GM21619 (cell line): ENCODE measurements at regions not wholly inside any gene's neighbourhood (a gene's known extent, or its start where the extent isn't known, plus 50 kb on each side); places are given as distances from the start of the nearest gene placed in this dataset.

Experiments used
- ATAC-seq: cut with Tn5 transposase; IDR thresholded peaks from one replicate; pipeline ENCODE4 v1.9.1; 2021; ENCODE audit not compliant: unreplicated experiment

DNA sequence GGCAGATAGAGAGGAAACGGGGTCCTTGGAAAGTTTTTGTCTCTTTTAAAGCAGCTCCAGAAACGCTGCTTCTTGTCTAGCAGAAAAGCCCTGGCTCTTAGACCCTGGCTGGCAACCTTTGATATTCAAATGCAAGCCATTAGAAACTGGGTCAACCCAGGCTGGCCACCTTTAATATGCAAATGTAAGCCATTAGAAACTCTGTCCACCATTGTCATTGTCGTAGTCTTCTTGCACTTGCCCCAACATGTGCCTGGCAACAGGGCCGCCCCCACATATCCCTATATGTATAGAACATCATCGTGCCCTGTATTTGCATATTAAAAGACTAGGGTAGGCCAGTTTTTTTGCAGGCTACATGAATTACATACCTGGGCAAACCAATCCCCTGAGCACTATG, 621.3 kb upstream of the DPP6 start:
- no peak for ATAC-seq

DNA sequence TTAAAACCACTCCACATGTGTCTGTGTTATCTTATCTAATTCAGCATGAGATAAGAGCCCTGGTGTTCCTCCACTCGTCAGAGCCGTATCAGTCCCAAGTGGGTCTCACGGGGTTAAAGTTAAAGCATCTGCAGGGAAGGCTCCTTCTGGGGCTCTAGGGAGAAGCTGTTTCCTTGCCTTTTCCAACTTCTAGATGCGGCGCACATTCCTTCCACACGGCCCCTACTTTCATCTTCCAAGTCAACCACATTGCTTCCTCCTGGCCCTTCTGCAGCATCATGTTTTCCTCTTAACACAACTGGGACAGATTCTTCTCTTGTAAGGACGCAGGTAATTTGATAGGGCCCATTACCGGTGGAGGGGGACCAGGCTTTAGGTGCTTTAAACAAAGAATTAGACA, 620.1 kb upstream of the DPP6 start:
- ATAC-seq: no peak

DNA sequence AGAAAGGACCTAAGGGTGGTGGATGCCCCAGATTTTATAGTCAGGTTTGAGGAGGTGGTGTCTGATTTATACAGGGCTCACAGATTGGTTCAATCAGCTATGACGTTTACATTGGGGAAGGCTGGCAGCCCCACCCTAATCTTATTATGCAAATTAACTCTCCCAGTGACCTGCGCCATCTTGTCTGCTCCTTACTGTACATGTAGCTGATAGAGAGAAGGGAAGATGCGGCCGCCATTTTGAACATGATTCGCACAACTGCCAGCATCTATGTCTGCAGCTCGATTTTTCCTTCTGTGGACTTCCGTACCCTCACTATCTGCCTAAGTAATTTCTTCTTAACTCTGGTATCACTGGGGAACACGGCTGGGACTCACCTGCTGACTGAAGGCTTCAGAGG, 619.0 kb upstream of the DPP6 start:
- no peak for ATAC-seq

DNA sequence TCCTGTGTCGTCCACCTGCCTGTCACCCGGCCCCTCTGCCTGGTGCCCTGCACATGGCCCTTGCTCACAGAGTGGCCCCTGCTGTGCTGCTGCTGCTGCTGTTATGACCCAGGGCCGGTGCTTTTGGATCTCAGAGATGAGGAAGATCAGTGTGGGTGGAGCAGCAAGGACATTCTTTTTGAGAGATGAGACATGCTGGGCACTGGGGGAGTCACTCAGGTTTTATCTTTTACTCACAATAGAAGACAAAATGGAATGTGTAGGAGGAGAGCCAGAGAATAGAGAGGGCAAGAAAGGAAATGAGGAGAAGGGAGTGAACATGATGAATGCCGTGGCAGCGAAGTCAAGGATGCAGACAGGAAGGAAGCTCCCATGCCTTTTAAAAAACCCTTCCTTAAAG, 611.5 kb upstream of the DPP6 start:
- ATAC-seq: no peak

DNA sequence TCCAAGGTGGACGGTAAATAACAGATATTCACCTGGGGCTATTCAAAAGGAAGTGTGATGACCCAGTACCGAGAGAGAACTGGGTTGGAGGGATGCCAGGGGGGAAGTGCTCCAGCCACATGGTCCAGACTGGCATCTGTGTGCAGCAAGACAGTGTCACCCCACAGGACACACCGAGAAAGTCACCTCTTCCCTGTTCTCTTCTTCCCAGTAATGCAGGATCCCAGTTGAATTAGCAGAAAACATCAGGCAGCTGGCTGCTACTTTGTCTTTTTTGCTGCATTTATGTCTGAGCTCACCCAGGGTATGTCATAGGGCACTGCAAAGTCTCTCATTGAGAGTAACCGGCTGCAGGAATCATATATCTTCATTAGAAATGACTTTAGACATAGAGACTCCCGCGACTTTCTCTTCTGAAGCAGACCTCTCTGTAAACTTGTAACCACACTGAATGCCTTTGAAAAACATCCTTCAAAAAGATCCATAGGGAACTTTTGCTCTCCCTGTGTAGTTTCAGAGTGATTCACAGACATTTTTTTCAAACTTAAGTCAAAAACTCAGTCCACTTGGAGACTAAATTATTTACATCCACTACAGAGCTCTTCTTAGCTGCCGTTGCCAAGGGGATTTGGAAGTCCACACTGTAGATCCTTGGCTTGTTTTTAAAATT, 609.0 kb upstream of the DPP6 start:
- no peak for ATAC-seq

DNA sequence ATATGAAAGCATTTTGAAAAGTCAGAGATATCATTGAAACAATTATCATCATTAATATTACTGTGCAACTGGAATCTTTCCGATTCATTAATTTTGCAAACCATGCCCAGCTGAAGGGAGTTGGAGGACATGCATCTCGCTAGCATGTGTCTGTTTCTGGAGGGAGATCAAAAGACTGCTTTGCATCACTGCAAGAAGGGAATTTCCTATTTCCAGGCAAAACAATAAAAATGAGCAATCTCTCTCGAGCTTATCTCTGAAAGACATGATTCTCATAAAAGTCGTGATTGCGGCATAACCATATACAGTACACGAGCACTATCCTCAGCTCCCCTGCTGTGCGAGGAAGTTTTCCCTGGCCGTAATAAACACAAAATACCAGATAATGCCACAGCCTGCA, 607.6 kb upstream of the DPP6 start:
- no peak for ATAC-seq

DNA sequence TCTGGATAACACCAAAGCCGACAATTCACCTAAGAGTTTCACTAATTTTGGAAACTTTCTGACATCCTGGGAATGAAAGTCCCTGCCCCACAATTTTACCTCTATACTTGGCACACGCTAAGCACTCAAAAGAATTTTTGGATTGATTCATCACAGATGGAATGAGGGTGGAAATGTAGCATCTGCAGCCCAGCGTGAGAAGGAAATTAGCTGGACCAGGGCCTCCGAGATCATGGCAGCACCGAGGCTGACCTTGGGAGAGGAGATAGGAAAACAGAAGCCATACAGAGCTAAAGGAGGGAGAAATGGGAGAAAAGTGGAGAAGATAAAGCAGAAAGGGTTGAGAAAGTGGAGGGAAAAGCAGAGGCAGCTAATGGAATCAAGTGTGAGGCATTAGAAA, 606.6 kb upstream of the DPP6 start:
- ATAC-seq: no peak

DNA sequence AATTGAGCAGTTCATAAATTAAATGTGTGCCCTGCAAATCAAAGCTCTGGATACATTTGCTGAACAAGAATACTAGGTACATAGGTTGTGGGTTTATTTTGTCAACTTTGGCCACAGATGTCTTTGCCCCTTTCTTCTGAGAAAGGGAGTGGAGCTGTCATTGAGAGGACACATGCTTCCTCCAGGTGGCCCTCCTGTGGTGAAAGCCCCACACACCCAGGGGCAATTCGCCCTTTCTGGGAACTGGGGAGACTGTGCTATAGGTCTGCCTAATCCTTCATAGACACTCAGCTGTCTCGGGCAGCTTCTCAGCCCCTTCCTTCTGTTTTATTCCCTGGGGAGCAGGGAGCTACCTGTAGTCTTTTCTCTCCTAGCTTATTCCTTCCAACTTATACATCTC, 605.7 kb upstream of the DPP6 start:
- no peak for ATAC-seq

DNA sequence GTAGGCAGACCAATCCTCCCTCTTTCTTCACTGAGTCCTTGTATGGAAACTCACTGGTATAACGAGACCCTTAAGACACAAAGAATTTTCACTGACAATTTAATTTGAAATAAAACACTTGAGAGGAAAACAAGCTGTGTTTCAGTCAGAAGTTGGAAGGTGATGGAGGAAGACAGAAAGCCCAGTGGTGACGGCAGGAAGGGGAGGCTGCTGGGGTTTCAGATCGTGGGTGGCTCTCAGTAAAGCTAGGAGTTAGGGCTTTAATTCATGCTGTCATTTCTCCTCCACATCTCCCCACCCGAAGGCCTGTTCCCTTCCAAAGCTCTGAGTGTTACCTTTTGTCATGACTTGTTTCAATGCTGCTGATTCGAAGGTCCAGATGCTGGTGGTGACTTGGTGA, 605.2 kb upstream of the DPP6 start:
- ATAC-seq: no peak

DNA sequence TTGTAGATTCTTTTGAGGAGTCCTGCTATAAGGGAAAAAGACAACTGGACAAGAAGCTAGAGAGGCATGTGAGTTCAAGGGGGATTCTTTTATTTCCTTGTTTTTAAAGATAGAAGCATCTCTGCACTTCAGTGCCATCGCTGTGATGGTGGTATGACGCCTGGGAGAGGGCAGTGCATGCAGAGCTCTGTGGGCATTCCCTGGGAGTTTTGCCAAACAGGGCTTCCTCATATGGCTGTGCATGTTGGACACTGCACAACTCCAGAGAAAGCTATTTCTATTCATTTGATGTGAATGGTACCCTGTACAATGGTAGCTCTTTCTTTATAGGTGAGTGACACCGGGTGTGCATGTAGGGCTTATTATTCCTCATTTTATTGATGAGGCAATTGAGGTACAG, 599.5 kb upstream of the DPP6 start:
- ATAC-seq: no peak

DNA sequence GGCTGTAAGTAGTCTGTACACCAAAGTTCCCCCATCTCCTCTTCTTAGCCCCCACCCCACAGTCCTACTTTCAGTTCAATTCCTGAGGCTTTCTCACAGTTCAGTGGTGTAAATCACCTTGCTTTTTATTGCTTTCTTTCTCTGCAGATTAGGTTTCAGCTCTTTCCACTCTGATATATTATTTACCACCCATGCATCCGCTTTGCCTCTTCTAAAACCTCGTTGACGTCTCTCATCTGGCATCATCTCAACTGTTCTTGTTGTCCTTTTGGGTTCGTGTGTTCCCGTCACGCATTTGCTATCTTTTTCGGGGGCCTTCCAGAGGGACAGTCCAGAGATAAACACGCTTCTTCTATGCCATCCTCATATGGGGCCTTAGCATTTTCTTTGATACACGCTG, 597.9 kb upstream of the DPP6 start:
- no peak for ATAC-seq

DNA sequence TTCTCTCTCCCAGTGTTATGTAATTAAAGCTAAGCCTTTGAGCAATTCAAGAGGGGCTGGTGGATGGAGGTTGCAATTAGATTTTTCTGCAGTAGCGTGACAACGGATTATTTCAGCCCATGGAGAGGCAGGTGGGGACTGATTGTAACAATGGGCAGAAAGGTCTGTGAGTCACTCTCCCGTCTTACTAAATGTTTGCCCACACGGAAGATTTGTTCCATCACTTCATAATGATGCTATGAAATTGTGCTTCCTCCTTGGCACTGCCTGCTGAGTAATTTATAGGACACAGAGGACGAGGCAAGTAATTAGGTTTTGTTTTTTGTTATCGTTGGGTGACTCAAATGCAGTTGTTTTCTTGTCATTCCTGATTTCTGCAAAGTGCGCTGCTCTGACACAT, 594.5 kb upstream of the DPP6 start:
- ATAC-seq: no peak

DNA sequence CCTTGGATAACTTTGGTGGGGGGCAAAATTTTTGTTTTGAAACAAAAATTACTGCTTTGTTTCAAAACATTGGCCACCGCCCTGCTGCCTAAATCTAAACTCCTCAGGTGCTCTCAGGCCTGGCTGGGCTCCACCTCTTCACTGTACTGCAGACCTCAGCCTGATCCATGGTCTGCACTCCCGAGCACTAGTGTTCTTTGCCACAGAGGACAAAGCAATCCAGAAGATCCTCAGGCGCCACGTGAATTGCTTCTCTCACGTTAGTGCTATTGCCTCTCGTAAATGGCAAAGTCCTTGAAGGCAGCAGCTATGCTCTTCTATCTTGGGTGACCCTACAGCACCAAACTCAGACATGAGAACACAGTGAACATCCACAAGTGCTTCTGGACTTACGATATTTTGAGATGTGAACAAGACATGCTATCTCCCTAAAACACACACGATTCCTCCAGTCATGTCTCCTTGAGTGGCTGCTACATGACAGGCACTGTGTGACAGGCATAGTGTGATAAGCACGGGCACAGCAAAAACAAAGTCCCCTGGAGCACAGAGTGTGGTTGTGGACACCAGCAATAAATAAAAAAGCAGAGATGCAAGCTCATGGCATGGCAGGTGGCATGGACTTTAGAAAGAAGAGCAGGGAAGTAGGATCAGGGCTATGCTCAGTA, 582.1 kb upstream of the DPP6 start:
- ATAC-seq: no peak

DNA sequence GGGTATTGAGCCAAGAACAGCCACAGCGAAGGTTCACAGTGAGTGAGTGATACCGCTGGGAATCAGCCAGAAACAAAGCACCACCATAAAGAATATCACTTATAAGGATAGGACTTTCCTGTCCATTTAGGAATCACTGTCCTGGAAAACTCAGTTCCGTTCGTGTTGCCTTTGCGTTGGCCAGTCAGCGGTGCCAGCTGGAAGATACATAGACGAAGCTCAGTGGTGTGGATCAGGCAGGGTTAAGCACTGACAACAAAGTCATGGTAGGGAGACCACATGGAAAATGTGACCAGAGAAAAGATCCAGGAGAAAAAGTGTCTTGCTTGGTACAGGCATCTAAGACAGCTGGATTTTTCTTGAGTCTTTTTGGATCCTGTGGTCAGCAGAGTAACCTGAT, 579.7 kb upstream of the DPP6 start:
- no peak for ATAC-seq

DNA sequence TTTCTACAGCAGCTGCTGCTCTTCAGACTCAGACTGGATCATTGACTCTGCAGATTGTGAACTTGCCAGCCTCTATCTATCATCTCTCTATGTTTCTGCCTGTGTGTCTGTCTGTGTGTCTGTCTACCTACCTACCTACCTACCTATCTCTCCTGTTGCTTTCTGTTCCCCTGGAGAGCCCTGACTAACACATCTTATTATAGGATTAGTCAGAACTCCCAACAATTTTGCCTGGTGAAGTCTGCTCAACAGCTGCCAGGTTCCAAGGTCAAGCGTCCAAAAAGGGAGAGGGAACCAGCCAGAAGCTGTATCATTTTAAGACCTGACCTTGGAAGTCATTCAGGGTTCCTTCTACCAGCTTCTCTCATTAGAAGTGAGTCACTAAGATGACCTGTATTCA, 579.0 kb upstream of the DPP6 start:
- no peak for ATAC-seq

DNA sequence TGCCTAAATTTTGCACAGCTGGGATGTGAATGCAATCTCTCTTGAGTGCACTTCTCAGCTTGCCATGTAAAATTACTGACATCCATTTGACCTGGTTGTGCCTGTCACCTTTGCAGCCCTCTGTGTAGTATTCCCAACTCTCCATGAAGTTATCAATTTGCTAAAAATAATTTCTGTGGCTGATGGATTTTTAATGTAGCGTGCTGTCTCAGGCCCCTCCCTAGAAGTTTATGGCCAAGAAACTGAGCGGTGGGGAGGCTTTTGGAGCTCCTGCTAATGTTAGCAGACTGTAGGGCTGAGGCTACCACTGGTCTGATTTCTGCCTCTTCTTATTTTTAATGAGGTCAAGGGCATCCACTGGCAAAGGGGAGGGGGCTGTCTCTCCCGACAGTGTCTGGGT, 577.0 kb upstream of the DPP6 start:
- ATAC-seq: no peak

DNA sequence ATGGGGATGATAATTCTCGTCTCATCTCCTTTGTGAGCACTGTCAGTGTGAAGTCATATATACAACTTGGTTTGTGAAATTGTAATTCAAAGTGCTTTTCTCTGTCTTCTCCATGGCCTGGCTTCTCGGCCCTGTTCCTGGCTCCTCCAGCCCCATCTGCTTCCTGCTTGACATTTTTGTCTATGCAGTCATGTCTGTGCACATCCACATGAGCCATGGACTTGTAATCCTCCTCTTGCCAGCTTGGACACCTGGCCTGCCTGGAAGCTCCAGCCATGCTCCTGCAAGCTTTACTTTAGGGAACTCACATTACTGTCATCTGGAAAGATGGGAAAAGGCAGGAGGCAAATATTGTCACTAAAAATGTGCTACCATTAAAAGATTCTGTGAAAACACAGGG, 576.0 kb upstream of the DPP6 start:
- ATAC-seq: no peak

DNA sequence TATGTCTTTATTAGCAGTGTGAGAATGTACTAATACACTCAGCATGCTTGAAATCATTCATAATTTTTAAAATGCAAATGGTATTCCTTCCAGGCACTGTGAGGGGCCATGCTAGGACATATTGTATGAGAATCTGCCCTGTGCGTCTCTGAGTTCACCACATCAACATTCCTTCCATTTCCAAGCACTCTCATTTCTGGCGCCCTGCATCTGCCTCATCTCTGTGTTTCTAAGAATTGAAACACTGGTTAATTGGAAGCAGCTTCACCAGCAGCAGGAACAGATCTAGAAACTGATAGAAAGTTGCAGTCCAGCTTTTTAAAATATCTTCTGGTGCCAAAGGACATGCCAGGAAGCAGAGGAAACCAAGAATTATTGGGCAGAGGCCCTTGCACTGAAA, 555.9 kb upstream of the DPP6 start:
- ATAC-seq: no peak

DNA sequence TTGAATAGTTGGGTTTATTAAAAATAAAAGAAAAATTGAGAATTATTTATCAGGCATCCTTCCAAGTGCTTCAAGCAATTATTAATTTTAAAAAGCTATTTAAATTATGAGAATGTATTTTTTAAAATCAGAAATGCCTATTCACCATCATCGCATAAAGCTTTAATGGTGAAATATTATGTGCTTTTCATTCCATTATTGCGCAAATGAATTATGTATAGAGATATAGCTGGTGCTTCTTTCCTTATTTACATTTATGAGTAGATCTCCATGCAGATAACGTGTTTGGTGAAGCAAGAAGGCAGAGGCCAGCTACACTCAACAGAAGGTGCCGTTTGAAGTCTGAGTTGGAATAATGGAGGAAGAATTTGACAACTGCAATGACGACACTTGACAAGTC, 549.1 kb upstream of the DPP6 start:
- ATAC-seq: no peak

DNA sequence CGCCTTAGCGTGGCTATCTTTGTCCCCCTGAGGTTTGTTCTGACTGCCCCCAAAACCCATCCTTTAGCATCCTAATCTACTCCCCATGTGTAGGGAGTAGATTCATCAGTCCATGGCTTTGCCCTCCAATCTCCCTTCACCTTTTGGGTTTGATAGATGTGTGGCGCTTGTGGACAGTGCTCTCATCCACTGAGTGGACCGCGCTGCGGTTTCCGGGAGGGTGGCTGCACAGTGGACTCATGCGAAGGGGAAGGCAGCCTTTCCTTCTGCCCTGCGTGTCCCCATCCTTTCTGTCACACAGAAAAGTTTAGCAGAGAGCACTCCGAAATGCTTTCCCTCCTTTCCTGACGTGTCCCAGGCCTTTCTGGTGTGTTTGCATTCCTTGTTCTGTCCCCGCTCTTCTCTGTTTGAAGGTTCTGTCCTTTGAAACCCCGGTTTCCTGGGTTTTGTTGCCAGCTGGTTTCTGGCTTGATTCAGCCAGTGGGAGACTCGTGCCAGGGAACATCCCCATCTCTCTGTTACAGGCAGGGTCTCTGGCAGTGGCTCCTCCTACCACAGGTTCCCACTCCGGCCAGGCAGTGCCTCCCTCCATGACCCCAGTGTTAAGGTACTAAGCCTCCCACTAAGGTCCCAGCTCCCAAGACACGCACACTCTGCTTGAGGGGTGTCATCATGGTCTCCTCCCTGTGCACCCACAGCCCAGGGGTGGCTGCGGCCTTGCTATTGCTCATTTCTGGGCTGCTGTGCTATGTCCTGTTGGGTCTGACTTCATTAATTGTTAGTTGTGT, 547.7 kb upstream of the DPP6 start:
- ATAC-seq: no peak

DNA sequence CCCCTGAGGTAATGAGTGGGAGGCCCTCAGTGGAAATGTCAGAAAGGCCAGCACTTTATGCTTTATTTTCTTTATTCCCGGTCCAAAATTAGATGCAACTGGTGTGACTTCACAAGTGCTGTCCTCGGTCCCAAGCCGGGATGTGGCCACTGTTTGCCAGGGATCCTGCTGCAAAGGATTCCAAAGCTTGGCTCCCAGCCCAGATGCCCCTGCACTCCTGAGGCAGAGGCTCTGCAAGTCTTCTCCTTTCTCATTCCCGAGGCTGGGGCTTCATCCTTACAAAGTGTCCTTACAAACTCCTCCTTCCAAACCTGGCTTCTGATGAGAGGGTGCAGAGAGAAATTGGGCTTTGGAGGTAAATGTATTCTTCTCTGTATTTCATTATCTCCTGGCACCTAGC, 544.3 kb upstream of the DPP6 start:
- no peak for ATAC-seq

DNA sequence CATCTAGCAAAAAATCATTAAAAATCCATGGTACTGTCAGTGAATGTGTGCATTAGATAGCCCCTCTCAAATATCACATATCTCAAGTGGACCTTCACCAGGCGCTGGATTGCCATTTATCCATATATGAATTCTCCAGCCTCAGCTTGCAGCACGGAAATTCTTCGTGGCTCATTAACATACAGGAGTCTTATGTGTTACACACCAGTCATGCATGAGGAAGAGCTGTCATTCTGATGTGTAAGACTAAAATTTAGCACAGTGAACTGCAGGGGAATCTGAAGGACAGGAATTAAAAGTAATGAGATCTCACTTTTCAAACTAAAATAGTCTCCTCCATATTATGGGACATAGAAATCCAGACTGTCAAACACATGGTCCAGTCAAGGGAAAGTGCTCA, 542.4 kb upstream of the DPP6 start:
- no peak for ATAC-seq
